ENCODE measurements at regions not wholly inside any gene's neighbourhood (a gene's known extent, or its start where the extent isn't known, plus 50 kb on each side); places are given as distances from the start of the nearest gene placed in this dataset.

- ChIA-PET CTCF (no interaction called here), POLR2A (no interaction called here)
- TF ChIP-seq ATF7 (IDR thresholded peaks at IDR 0.05; ENCODE audit: low read depth) (no peak), PAX5 (IDR thresholded peaks at IDR 0.05; ENCODE audit: borderline replicate concordance, low read depth, low read length) (no peak), CBX3 (IDR thresholded peaks at IDR 0.05; ENCODE audit: borderline replicate concordance, low read depth) (no peak), SIN3A (IDR thresholded peaks at IDR 0.05; ENCODE audit: low read depth, low read length) (no peak), ZNF622 (IDR thresholded peaks at IDR 0.05) (no peak), SKIL (IDR thresholded peaks at IDR 0.05; ENCODE audit: low read depth, poor library complexity, severe bottlenecking) (no peak), PRDM15 (CRISPR knock-in tag; IDR thresholded peaks at IDR 0.05) (no peak), LARP7 (IDR thresholded peaks at IDR 0.05) (no peak), TCF7 (IDR thresholded peaks at IDR 0.05; ENCODE audit: borderline replicate concordance) (no peak), POU2F2 (IDR thresholded peaks at IDR 0.05; ENCODE audit: borderline replicate concordance, low read depth, low read length) (no peak), NR2F1 (conservative IDR thresholded peaks at IDR 0.05) (no peak), CUX1 (IDR thresholded peaks at IDR 0.05; ENCODE audit: insufficient replicate concordance, low read depth, low read length) (no peak)
These were observed 1338.0 kb upstream of the EYS start for GRCh38 chr6:67045076-67045475.

More at GRCh38 chr6:67045076-67045475, 1338.0 kb upstream of the EYS start:
- DNase-seq (ENCODE audit: low read depth, low spot score) = no peak
- ChIA-PET SMC1A (ENCODE audit: uncharacterized antibody, unreplicated experiment) (interaction anchor here (1.1 kb wide), 1 partner anchor 150 kb away, joined by 3 read pairs; no protein-coding TSS in a partner anchor), RAD21 (ENCODE audit: unreplicated experiment) (no interaction called here)
- no peak for ATAC-seq
- Histone ChIP-seq H3K4me3 (no peak overlapping the region), H3K9me3 (replicated peaks; ENCODE audit: control insufficient read depth, insufficient read depth, low read length) (no peaks in the 10 kb centered on the region), H3K27ac (ENCODE audit: control insufficient read depth, insufficient read depth) (no peak overlapping the region), H3K79me2 (ENCODE audit: control insufficient read depth, insufficient read depth, low read length) (no peaks in the 10 kb centered on the region), H3K36me3 (ENCODE audit: control insufficient read depth in 2 of 2, insufficient read depth in 2 of 2, low read length in 1 of 2) (no peaks in the 10 kb centered on the region), H3K9ac (ENCODE audit: control insufficient read depth, insufficient read depth, low read length) (no peak overlapping the region), H3K4me2 (ENCODE audit: control insufficient read depth, insufficient read depth) (no peak overlapping the region), H4K20me1 (ENCODE audit: control insufficient read depth, insufficient read depth) (no peaks in the 10 kb centered on the region), H3K4me1 (ENCODE audit: control insufficient read depth, insufficient read depth, low read length) (no peaks in the 10 kb centered on the region), H2AFZ (ENCODE audit: control insufficient read depth, low read depth, low read length) (no peak overlapping the region), H3K27me3 (replicated peaks in 1 of 2; ENCODE audit: control insufficient read depth in 2 of 2, insufficient read depth in 2 of 2, low read length in 1 of 2) (no peaks in the 10 kb centered on the region)
- no TSS peak for BruUV-seq (replicated peaks)
- intact Hi-C loops (cut with micrococcal nuclease; ENCODE audit: unreplicated experiment) (no loop called here), in situ Hi-C loops (cut with MboI) (no loop called here)
- FAIRE-seq = no peak
- 4% methylated on average over 3 of the region's 3 CpGs for WGBS (ENCODE audit: insufficient coverage, insufficient replicate concordance, low lambda C conversion rate, missing lambda C conversion rate)
